CD4-positive, alpha-beta memory T cell (primary cell): ENCODE measurements at regions not wholly inside any gene's neighbourhood (a gene's known extent, or its start where the extent isn't known, plus 50 kb on each side); places are given as distances from the start of the nearest gene placed in this dataset.

Source experiments
- CTCF ChIA-PET: fragments of 350-600 bp; sonication (Branson Sonifier 250); formaldehyde crosslinking; loops from one replicate; lab custom pipeline; 2021; ENCODE audit warnings: inconsistent platforms; ENCODE audit not compliant: partially characterized antibody; lab: Charles Lee
- POLR2A ChIA-PET: fragments of 350-600 bp; sonication (Branson Sonifier 250); formaldehyde crosslinking; loops from one replicate; lab custom pipeline; 2021; ENCODE audit not compliant: partially characterized antibody; lab: Charles Lee
- DNase-seq, 5 donors: peaks; one replicate each; pipeline versions ENCODE4 v3.0.0 to v3.0.0-alpha.2; 2020 to 2022; ENCODE audit warnings: mixed read lengths in 1 of 5
- H3K27ac ChIP-seq: one replicate; pipeline ENCODE4 v1.7.0; 2013; ENCODE audit warnings: low read depth, low read length
- H3K27me3 ChIP-seq: 2 replicates; pipeline ENCODE4 v1.7.0; 2013; ENCODE audit warnings: mild to moderate bottlenecking, low read length, moderate library complexity; ENCODE audit not compliant: insufficient read depth
- H3K36me3 ChIP-seq: 2 replicates; pipeline ENCODE4 v1.7.0; 2013; ENCODE audit warnings: mild to moderate bottlenecking, low read length, moderate library complexity; ENCODE audit not compliant: insufficient read depth
- H3K4me1 ChIP-seq: 2 replicates; pipeline ENCODE4 v1.7.0; 2013; ENCODE audit warnings: mild to moderate bottlenecking, low read length, moderate library complexity; ENCODE audit not compliant: insufficient read depth
- H3K4me3 ChIP-seq, 2 donors: one replicate each; pipeline ENCODE4 v1.7.0; 2013; ENCODE audit warnings: low read length in 2 of 2, mild to moderate bottlenecking in 1 of 2
- H3K9me3 ChIP-seq, 2 donors: one replicate each; pipeline ENCODE4 v1.7.0; 2013; ENCODE audit warnings: low read length in 2 of 2, control low read depth in 1 of 2; ENCODE audit not compliant: control insufficient read depth in 1 of 2
- H3K27ac Mint-ChIP-seq, 7 donors: one replicate each; pipeline ENCODE4 v1.8.0; 2020 to 2021; ENCODE audit warnings: mixed read lengths in 7 of 7, mild to moderate bottlenecking in 6 of 7, inconsistent platforms in 3 of 7, moderate library complexity in 3 of 7
- H3K27me3 Mint-ChIP-seq, 2 donors: one replicate each; pipeline ENCODE4 v1.8.0; 2020 to 2021; ENCODE audit warnings: mixed read lengths in 2 of 2
- H3K36me3 Mint-ChIP-seq, 2 donors: one replicate each; pipeline ENCODE4 v1.8.0; 2020 to 2021; ENCODE audit warnings: mixed read lengths in 2 of 2, inconsistent platforms in 1 of 2, mild to moderate bottlenecking in 1 of 2
- H3K4me1 Mint-ChIP-seq, 4 donors: one replicate each; pipeline ENCODE4 v1.8.0; 2020 to 2021; ENCODE audit warnings: mixed read lengths in 4 of 4, mild to moderate bottlenecking in 1 of 4
- H3K4me3 Mint-ChIP-seq, 8 donors: one replicate each; pipeline ENCODE4 v1.8.0; 2020 to 2021; ENCODE audit warnings: mixed read lengths in 8 of 8, mild to moderate bottlenecking in 7 of 8, moderate library complexity in 6 of 8, inconsistent platforms in 3 of 8
- H3K9me3 Mint-ChIP-seq, 8 donors: one replicate each; pipeline ENCODE4 v1.8.0; 2020 to 2021; ENCODE audit warnings: mixed read lengths in 8 of 8, mild to moderate bottlenecking in 5 of 8, inconsistent platforms in 3 of 8, moderate library complexity in 1 of 8
- intact Hi-C: fragments of 100-400 bp; cut with micrococcal nuclease; formaldehyde crosslinking; loops from one replicate; pipeline ENCODE4 v1.15.1; 2023

DNA sequence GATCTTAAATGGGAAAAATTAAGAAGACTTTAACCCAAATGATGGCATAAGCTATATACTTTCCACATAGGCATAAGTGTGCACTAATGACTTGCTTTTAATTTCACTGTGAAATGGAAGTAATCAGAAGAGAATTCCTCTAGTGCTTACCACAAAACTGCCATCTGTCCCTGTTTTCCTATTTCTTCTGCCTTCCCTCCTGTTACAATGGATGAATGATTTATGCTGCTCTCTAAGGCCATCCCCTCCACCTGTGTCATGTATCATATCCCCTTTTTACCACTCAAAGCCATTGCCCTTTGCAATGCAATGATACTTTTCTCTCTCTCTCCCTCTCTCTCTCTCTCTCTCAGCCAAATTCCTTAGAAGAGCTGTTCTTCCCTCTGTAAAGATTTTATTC, 109.1 kb downstream of the C12orf50 start:
- intact Hi-C loops: no loop called here
- Histone ChIP-seq H3K9me3 (no peaks in the 10 kb centered on the region), H3K27me3 (no peaks in the 10 kb centered on the region), H3K36me3 (no peaks in the 10 kb centered on the region), H3K4me3 (no peak overlapping the region), H3K4me1 (no peaks in the 10 kb centered on the region), H3K27ac (no peak overlapping the region)
- H3K4me1 Mint-ChIP-seq: no peaks in the 10 kb centered on the region
- no peak overlapping the region for H3K27ac Mint-ChIP-seq
- no peak for DNase-seq
- H3K9me3 Mint-ChIP-seq: peaks cover 0 to 5% (median 0%) of the 10 kb centered on the region in 8 donors
- H3K27me3 Mint-ChIP-seq: peaks cover 0 to 2% of the 10 kb centered on the region in 2 donors
- POLR2A ChIA-PET: no interaction called here
- H3K4me3 Mint-ChIP-seq: no peak overlapping the region
- H3K36me3 Mint-ChIP-seq: no peaks in the 10 kb centered on the region
- CTCF ChIA-PET: no interaction called here

DNA sequence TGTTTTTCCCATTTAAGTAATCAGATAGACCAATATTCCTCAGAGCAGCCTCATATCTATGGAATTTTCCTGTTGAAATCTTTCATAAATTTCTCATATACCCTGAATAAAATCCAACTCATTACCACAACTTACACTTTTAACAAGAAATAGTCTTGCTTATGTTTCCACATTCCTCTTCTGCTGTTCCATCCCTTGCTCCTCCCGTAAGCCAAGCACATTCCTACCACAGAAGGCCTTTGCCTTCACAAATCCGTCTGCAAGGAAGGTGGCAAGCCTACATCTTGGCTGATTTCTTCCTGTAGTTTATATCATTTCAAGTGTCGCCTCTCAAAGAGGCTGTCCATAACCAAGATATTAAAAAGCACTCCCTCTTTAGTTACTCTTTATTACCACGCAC, 127.7 kb downstream of the C12orf50 start:
- ChIA-PET POLR2A (no interaction called here), CTCF (no interaction called here)
- Mint-ChIP-seq H3K9me3 (peaks cover 0 to 4% (median 0%) of the 10 kb centered on the region in 8 donors), H3K27ac (no peak overlapping the region), H3K36me3 (no peaks in the 10 kb centered on the region), H3K4me3 (no peak overlapping the region), H3K27me3 (peaks cover 0 to 2% of the 10 kb centered on the region in 2 donors), H3K4me1 (no peaks in the 10 kb centered on the region)
- intact Hi-C loops: no loop called here
- no peak for DNase-seq
- Histone ChIP-seq H3K36me3 (no peaks in the 10 kb centered on the region), H3K9me3 (no peaks in the 10 kb centered on the region), H3K27ac (no peak overlapping the region), H3K27me3 (no peaks in the 10 kb centered on the region), H3K4me3 (no peak overlapping the region), H3K4me1 (no peaks in the 10 kb centered on the region)

DNA sequence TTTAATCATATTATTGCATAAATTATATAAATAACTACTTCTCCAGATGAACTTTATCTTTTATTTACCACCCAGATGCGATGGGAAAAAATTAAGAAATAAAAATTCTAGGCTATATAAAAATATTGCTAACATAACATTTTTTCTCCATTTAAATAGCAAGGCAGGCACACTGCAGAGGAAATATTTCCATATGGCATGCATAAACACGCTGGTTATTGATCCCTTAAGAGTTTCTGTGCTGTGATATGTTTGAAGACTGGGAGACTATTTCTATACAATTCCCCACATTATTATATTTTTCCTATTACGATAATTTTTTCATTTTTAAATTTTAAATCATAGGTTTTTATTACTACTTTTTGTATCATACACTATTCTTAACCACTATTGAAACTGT, 131.5 kb downstream of the C12orf50 start:
- H3K4me1 Mint-ChIP-seq: no peaks in the 10 kb centered on the region
- Histone ChIP-seq H3K27ac (no peak overlapping the region), H3K4me1 (no peaks in the 10 kb centered on the region), H3K9me3 (no peaks in the 10 kb centered on the region), H3K27me3 (no peaks in the 10 kb centered on the region), H3K36me3 (no peaks in the 10 kb centered on the region), H3K4me3 (no peak overlapping the region)
- intact Hi-C loops: no loop called here
- H3K9me3 Mint-ChIP-seq: peaks cover 0 to 8% (median 0%) of the 10 kb centered on the region in 8 donors
- H3K36me3 Mint-ChIP-seq: no peaks in the 10 kb centered on the region
- H3K27ac Mint-ChIP-seq: no peak overlapping the region
- POLR2A ChIA-PET: no interaction called here
- H3K27me3 Mint-ChIP-seq: peaks cover 0 to 2% of the 10 kb centered on the region in 2 donors
- CTCF ChIA-PET: no interaction called here
- H3K4me3 Mint-ChIP-seq: no peak overlapping the region
- DNase-seq: no peak

DNA sequence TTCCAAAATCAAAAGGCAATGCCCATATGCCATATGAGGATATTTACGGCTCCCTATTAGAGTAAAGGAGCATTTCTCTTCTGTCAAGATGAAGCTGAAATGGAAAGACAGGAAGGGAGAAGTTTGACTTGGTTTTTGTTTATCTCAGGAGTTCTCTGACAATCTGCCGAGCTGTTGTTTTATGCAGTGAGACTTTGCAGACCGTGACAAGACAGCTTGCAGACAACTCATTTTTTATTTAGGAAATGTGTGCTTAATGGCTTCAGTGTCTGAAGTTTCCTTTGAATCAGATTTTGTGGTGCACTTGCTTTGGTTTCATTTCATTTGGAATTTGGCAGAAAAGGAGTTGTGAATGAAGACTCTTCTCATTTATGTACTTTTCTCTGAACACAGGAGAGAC, 145.4 kb downstream of the C12orf50 start:
- H3K9me3 Mint-ChIP-seq: peaks cover 0 to 1% (median 0%) of the 10 kb centered on the region in 8 donors
- ChIA-PET POLR2A (no interaction called here), CTCF (no interaction called here)
- no peak overlapping the region for H3K4me3 ChIP-seq
- H3K4me3 Mint-ChIP-seq: no peak overlapping the region
- no peaks in the 10 kb centered on the region for H3K4me1 ChIP-seq
- H3K9me3 ChIP-seq: no peaks in the 10 kb centered on the region
- H3K4me1 Mint-ChIP-seq: no peaks in the 10 kb centered on the region
- H3K27me3 Mint-ChIP-seq: no peaks in the 10 kb centered on the region
- H3K36me3 ChIP-seq: no peaks in the 10 kb centered on the region
- H3K36me3 Mint-ChIP-seq: no peaks in the 10 kb centered on the region
- DNase-seq: no peak
- no peak overlapping the region for H3K27ac ChIP-seq
- intact Hi-C loops: no loop called here
- H3K27ac Mint-ChIP-seq: no peak overlapping the region
- no peaks in the 10 kb centered on the region for H3K27me3 ChIP-seq

DNA sequence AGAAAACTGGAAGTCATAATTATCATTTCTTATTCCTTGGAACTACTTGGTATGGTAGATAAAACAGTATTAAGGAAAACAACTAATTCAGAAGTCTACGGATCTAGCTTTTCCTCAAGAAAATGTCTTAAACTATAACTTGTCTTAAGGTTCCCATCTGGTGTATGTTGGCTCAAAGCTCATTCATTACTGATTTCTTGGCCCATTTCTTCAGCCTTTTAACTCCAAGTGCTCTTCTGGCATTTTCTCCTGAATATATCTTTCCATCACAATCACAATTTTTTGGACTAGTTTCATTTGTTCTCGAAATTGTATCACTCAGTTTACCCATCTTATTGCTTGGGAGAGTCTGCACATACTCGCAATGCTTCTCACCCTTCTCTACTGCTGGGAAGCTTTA, 150.1 kb downstream of the C12orf50 start:
- Mint-ChIP-seq H3K9me3 (peaks cover 0 to 4% (median 0%) of the 10 kb centered on the region in 8 donors), H3K4me3 (no peak overlapping the region), H3K27ac (no peak overlapping the region), H3K4me1 (no peaks in the 10 kb centered on the region), H3K27me3 (no peaks in the 10 kb centered on the region), H3K36me3 (no peaks in the 10 kb centered on the region)
- Histone ChIP-seq H3K4me1 (no peaks in the 10 kb centered on the region), H3K27ac (no peak overlapping the region), H3K36me3 (no peaks in the 10 kb centered on the region), H3K27me3 (no peaks in the 10 kb centered on the region), H3K4me3 (no peak overlapping the region), H3K9me3 (no peaks in the 10 kb centered on the region)
- DNase-seq: no peak
- ChIA-PET CTCF (no interaction called here), POLR2A (no interaction called here)
- intact Hi-C loops: no loop called here

DNA sequence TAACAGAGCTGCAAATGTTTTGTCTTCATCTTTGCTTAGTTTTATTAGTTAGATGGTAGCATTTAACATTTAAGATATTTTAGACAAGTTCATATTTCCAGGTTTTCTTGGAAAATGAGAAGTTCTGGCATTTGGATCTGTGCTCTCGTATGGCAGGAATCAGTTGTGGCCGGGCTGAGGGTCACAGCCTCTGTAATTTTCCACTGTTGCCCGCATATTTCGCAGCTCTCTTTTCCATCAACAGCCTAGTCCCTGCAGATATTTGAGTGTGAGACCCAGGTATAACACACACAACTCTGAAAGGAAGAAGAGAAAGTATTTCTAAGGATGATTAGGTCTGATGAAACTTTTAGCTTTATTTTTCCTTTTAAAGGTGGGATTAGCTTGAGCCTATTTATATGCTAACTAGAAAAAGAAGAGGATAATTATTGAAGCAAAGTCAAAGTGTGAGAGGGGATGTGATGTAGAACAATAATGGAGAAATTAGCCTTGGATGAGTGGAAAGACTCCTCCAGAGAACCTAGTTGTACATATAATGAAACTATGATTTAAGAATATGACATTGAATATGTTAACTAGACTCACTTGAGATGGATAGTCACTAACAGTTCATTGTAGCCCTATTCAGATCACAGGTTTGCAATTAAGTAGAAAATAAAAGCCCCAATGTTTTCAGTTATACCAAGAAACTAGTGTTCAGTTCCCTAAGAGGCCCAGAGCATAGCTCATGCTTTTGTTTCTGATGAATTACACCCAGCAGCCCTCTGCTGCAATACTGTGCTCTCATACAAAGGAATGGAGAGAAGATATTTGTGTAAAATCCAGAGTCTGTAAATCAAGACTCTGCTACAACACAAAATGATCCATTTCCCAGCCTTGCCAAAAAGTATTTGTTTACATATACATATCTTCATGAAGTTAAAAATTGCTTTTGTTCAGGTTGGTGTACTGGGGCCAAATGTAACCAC, 158.4 kb downstream of the C12orf50 start:
- Histone ChIP-seq H3K9me3 (no peaks in the 10 kb centered on the region), H3K27ac (no peak overlapping the region), H3K27me3 (no peaks in the 10 kb centered on the region), H3K4me3 (no peak overlapping the region), H3K36me3 (no peaks in the 10 kb centered on the region), H3K4me1 (no peaks in the 10 kb centered on the region)
- H3K4me3 Mint-ChIP-seq: no peak overlapping the region
- DNase-seq: no peak
- CTCF ChIA-PET: interaction anchor here (0.9 kb wide), 1 partner anchor 23 kb away, joined by 3 read pairs; no protein-coding TSS in a partner anchor
- H3K4me1 Mint-ChIP-seq: no peaks in the 10 kb centered on the region
- H3K9me3 Mint-ChIP-seq: peaks cover 0 to 2% (median 0%) of the 10 kb centered on the region in 8 donors
- intact Hi-C loops: no loop called here
- H3K27me3 Mint-ChIP-seq: no peaks in the 10 kb centered on the region
- no peaks in the 10 kb centered on the region for H3K36me3 Mint-ChIP-seq
- no peak overlapping the region for H3K27ac Mint-ChIP-seq
- POLR2A ChIA-PET: no interaction called here

DNA sequence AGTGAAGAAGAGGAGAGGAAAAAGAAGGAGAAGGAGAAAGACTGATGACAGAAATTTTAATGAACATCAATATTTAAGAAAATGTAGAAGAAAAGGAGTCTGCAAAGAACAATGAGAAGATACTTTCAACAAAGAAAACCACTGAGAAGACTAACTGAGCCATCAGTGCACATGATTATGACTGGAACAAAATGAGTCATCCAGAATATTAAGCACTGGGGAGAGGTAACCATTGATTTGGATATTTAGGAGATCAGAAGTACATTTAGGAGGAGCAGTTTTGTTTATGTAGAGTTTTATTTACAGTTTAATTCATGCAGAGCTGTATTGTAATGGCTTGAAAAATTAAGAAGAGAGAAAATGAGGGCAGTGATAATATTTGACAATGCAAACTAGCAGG, 159.1 kb downstream of the C12orf50 start:
- no peak overlapping the region for H3K4me3 Mint-ChIP-seq
- intact Hi-C loops: no loop called here
- H3K27ac Mint-ChIP-seq: peak overlapping the region in 1 of 7 donors; percentile 4
- DNase-seq: no peak
- peaks cover 0 to under 1% of the 10 kb centered on the region in 2 donors for H3K27me3 Mint-ChIP-seq
- no peaks in the 10 kb centered on the region for H3K4me1 Mint-ChIP-seq
- H3K36me3 Mint-ChIP-seq: no peaks in the 10 kb centered on the region
- ChIA-PET POLR2A (no interaction called here), CTCF (interaction anchor here (0.9 kb wide), 1 partner anchor 22 kb away, joined by 3 read pairs; no protein-coding TSS in a partner anchor)
- Histone ChIP-seq H3K4me3 (no peak overlapping the region), H3K27me3 (no peaks in the 10 kb centered on the region), H3K4me1 (no peaks in the 10 kb centered on the region), H3K9me3 (no peaks in the 10 kb centered on the region), H3K27ac (no peak overlapping the region), H3K36me3 (no peaks in the 10 kb centered on the region)
- peaks cover 0 to under 1% (median 0%) of the 10 kb centered on the region in 8 donors for H3K9me3 Mint-ChIP-seq
